Vagina (tissue), 2 donors: ENCODE measurements at regions not wholly inside any gene's neighbourhood (a gene's known extent, or its start where the extent isn't known, plus 50 kb on each side); places are given as distances from the start of the nearest gene placed in this dataset.

ENCODE experiments used
- DNase-seq, 2 donors: peaks; one replicate each; pipeline ENCODE4 v3.0.0-alpha.2; 2017; ENCODE audit errors: extremely low spot score in 2 of 2
- H3K27ac ChIP-seq: fragments of 200-600 bp; sonication (generic); one replicate; pipeline ENCODE4 v1.5.1; 2019
- H3K27me3 ChIP-seq: fragments of 200-600 bp; sonication (generic); one replicate; pipeline ENCODE4 v1.5.1; 2019
- H3K36me3 ChIP-seq, 2 donors: fragments of 200-600 bp; sonication (generic); one replicate each; pipeline ENCODE4 v1.5.1; 2017 to 2019
- H3K4me1 ChIP-seq: fragments of 200-600 bp; sonication (generic); one replicate; pipeline ENCODE4 v1.5.1; 2019
- H3K4me3 ChIP-seq, 2 donors: fragments of 200-600 bp; sonication (generic); 1 replicate in 1 of 2; 2 replicates in 1 of 2; pipeline ENCODE4 v1.5.1; 2016 to 2019
- H3K9me3 ChIP-seq: fragments of 200-600 bp; sonication (generic); one replicate; pipeline ENCODE4 v1.5.1; 2019
- CTCF ChIP-seq, 3 experiments: fragments of 450-650 bp in 2 of 3; fragments of 200-600 bp in 1 of 3; sonication (generic) in 1 of 3; IDR thresholded peaks; one replicate each; pipeline ENCODE4 v1.5.1; 2017 to 2019; ENCODE audit warnings: antibody characterized with exemption in 3 of 3, mild to moderate bottlenecking in 2 of 3, moderate library complexity in 2 of 3
- POLR2A ChIP-seq, 2 donors: fragments of 450-650 bp; IDR thresholded peaks; one replicate each; pipeline ENCODE4 v1.6.1; 2017; ENCODE audit warnings: antibody characterized with exemption in 2 of 2, mild to moderate bottlenecking in 2 of 2, moderate library complexity in 2 of 2
- POLR2AphosphoS5 ChIP-seq, 2 donors: sonication (generic); formaldehyde crosslinking; IDR thresholded peaks; one replicate each; pipeline ENCODE4 v1.9.0; 2017; ENCODE audit warnings: antibody characterized with exemption in 2 of 2, mild to moderate bottlenecking in 2 of 2, low read depth in 1 of 2; ENCODE audit not compliant: insufficient read depth in 1 of 2
- intact Hi-C: fragments of 100-400 bp; cut with DNase I; formaldehyde crosslinking; loops from one replicate; pipeline ENCODE4 v1.15.1; 2023

GRCh38 chr3:76267851-76268380, 482.6 kb upstream of the ZNF717 start:
- H3K27ac ChIP-seq: no peak overlapping the region
- no peak for DNase-seq
- no peaks in the 10 kb centered on the region for H3K27me3 ChIP-seq
- intact Hi-C loops: no loop called here
- TF ChIP-seq CTCF (IDR thresholded peaks at IDR 0.05) (no peak), POLR2A (IDR thresholded peaks at IDR 0.05) (no peak), POLR2AphosphoS5 (IDR thresholded peaks at IDR 0.05; ENCODE audit: insufficient read depth in 1 of 2, low read depth in 1 of 2) (no peak)
- H3K9me3 ChIP-seq: no peaks in the 10 kb centered on the region
- H3K4me3 ChIP-seq: no peak overlapping the region
- H3K4me1 ChIP-seq: no peaks in the 10 kb centered on the region
- no peaks in the 10 kb centered on the region for H3K36me3 ChIP-seq

GRCh38 chr3:76293856-76294255, 508.5 kb upstream of the ZNF717 start:
- no peaks in the 10 kb centered on the region for H3K27me3 ChIP-seq
- TF ChIP-seq POLR2A (IDR thresholded peaks at IDR 0.05) (no peak), CTCF (IDR thresholded peaks at IDR 0.05) (no peak), POLR2AphosphoS5 (IDR thresholded peaks at IDR 0.05; ENCODE audit: insufficient read depth in 1 of 2, low read depth in 1 of 2) (no peak)
- H3K27ac ChIP-seq: no peak overlapping the region
- H3K4me3 ChIP-seq: no peak overlapping the region
- H3K36me3 ChIP-seq: no peaks in the 10 kb centered on the region
- no peak for DNase-seq
- intact Hi-C loops: no loop called here
- no peaks in the 10 kb centered on the region for H3K4me1 ChIP-seq
- no peaks in the 10 kb centered on the region for H3K9me3 ChIP-seq

- no peaks in the 10 kb centered on the region for H3K4me1 ChIP-seq
- H3K4me3 ChIP-seq: no peak overlapping the region
- intact Hi-C loops: no loop called here
- H3K27me3 ChIP-seq: no peaks in the 10 kb centered on the region
- no peak overlapping the region for H3K27ac ChIP-seq
- DNase-seq: no peak
- H3K9me3 ChIP-seq: no peaks in the 10 kb centered on the region
- no peak for TF ChIP-seq CTCF (IDR thresholded peaks at IDR 0.05)
- no peak for TF ChIP-seq POLR2A (IDR thresholded peaks at IDR 0.05)
- TF ChIP-seq POLR2AphosphoS5 (IDR thresholded peaks at IDR 0.05; ENCODE audit: insufficient read depth in 1 of 2, low read depth in 1 of 2): no peak
- no peaks in the 10 kb centered on the region for H3K36me3 ChIP-seq
These were observed 515.4 kb upstream of the ZNF717 start for GRCh38 chr3:76300746-76301145.

GRCh38 chr3:76307556-76307955, 522.2 kb upstream of the ZNF717 start:
- no peaks in the 10 kb centered on the region for H3K27me3 ChIP-seq
- intact Hi-C loops: no loop called here
- no peak overlapping the region for H3K4me3 ChIP-seq
- H3K36me3 ChIP-seq: no peaks in the 10 kb centered on the region
- TF ChIP-seq CTCF (IDR thresholded peaks at IDR 0.05): no peak
- TF ChIP-seq POLR2AphosphoS5 (IDR thresholded peaks at IDR 0.05; ENCODE audit: insufficient read depth in 1 of 2, low read depth in 1 of 2): no peak
- no peak for TF ChIP-seq POLR2A (IDR thresholded peaks at IDR 0.05)
- H3K4me1 ChIP-seq: no peaks in the 10 kb centered on the region
- H3K9me3 ChIP-seq: no peaks in the 10 kb centered on the region
- no peak for DNase-seq
- H3K27ac ChIP-seq: no peak overlapping the region

- no peak for TF ChIP-seq POLR2A (IDR thresholded peaks at IDR 0.05)
- no peak for TF ChIP-seq POLR2AphosphoS5 (IDR thresholded peaks at IDR 0.05; ENCODE audit: insufficient read depth in 1 of 2, low read depth in 1 of 2)
- no peak for TF ChIP-seq CTCF (IDR thresholded peaks at IDR 0.05)
- H3K4me3 ChIP-seq: no peak overlapping the region
- H3K36me3 ChIP-seq: no peaks in the 10 kb centered on the region
- H3K9me3 ChIP-seq: no peaks in the 10 kb centered on the region
- H3K4me1 ChIP-seq: no peaks in the 10 kb centered on the region
- no peaks in the 10 kb centered on the region for H3K27me3 ChIP-seq
- DNase-seq: no peak
- H3K27ac ChIP-seq: no peak overlapping the region
- intact Hi-C loops: no loop called here
These were observed 523.2 kb upstream of the ZNF717 start for GRCh38 chr3:76308541-76308940.
